ENCODE measurements at regions not wholly inside any gene's neighbourhood (a gene's known extent, or its start where the extent isn't known, plus 50 kb on each side); places are given as distances from the start of the nearest gene placed in this dataset.

GRCh38 chr21:17348357-17348756 is 164.5 kb upstream of the CXADR start:
- H3K79me1 ChIP-seq (ENCODE audit: low read depth, low read length): no peaks in the 10 kb centered on the region
- H3K36me3 ChIP-seq (replicated peaks in 1 of 2; ENCODE audit: control insufficient read depth in 2 of 2, insufficient read depth in 2 of 2, low read length in 2 of 2): no peaks in the 10 kb centered on the region
- H3K4ac ChIP-seq (ENCODE audit: low read length): no peak overlapping the region
- no peak overlapping the region for H4K91ac ChIP-seq (ENCODE audit: low read depth, low read length, poor library complexity)
- H3K27me3 ChIP-seq (ENCODE audit: control insufficient read depth in 3 of 3, insufficient read depth in 3 of 3, low read depth in 1 of 3, low read length in 3 of 3): no peaks in the 10 kb centered on the region
- no peak overlapping the region for H2BK15ac ChIP-seq (ENCODE audit: low read length)
- H2AFZ ChIP-seq (ENCODE audit: low read length): no peak overlapping the region
- no peak overlapping the region for H3K27ac ChIP-seq (replicated peaks; ENCODE audit: low read length)
- H3K4me2 ChIP-seq (ENCODE audit: insufficient read depth, low read length, poor library complexity, severe bottlenecking): no peak overlapping the region
- H3K14ac ChIP-seq (ENCODE audit: low read length): no peak overlapping the region
- WGBS, 2 donors (ENCODE audit: extremely low coverage in 2 of 2, insufficient read length in 2 of 2, insufficient replicate concordance in 1 of 2): no CpG with 5 or more reads among the region's 3 CpGs
- no peak overlapping the region for H2BK12ac ChIP-seq (ENCODE audit: low read length)
- no peak overlapping the region for H2AK5ac ChIP-seq (ENCODE audit: low read depth, low read length)
- no peaks in the 10 kb centered on the region for H3K9me3 ChIP-seq (replicated peaks in 1 of 2; ENCODE audit: control insufficient read depth in 2 of 2, insufficient read depth in 1 of 2, low read depth in 1 of 2, low read length in 2 of 2)
- H3K4me1 ChIP-seq (ENCODE audit: control insufficient read depth in 2 of 2, insufficient read depth in 1 of 2, low read depth in 1 of 2, low read length in 2 of 2): peaks cover 0 to 3% of the 10 kb centered on the region in 2 donors
- DNase-seq (ENCODE audit: low spot score): no peak
- H2BK5ac ChIP-seq (ENCODE audit: low read length): no peak overlapping the region
- no peak overlapping the region for H3K23ac ChIP-seq (ENCODE audit: low read depth, low read length, poor library complexity)
- H3K4me3 ChIP-seq (ENCODE audit: low read length in 2 of 2): no peak overlapping the region
- H3K9ac ChIP-seq (ENCODE audit: low read depth, low read length, poor library complexity): no peak overlapping the region
- no peak overlapping the region for H2BK120ac ChIP-seq (ENCODE audit: low read depth, low read length)
- no peak overlapping the region for H4K8ac ChIP-seq (ENCODE audit: low read depth, low read length)
- no peak overlapping the region for H3K18ac ChIP-seq (ENCODE audit: low read length)

- H2AFZ ChIP-seq (ENCODE audit: low read length): no peak overlapping the region
- H3K14ac ChIP-seq (ENCODE audit: low read length): no peak overlapping the region
- H2BK5ac ChIP-seq (ENCODE audit: low read length): no peak overlapping the region
- H3K9me3 ChIP-seq (replicated peaks in 1 of 2; ENCODE audit: control insufficient read depth in 2 of 2, insufficient read depth in 1 of 2, low read depth in 1 of 2, low read length in 2 of 2): no peaks in the 10 kb centered on the region
- H2BK120ac ChIP-seq (ENCODE audit: low read depth, low read length): no peak overlapping the region
- H3K23ac ChIP-seq (ENCODE audit: low read depth, low read length, poor library complexity): no peak overlapping the region
- no peak overlapping the region for H3K4me3 ChIP-seq (ENCODE audit: low read length in 2 of 2)
- H3K79me1 ChIP-seq (ENCODE audit: low read depth, low read length): no peaks in the 10 kb centered on the region
- H4K8ac ChIP-seq (ENCODE audit: low read depth, low read length): no peak overlapping the region
- H2BK15ac ChIP-seq (ENCODE audit: low read length): no peak overlapping the region
- no peak for DNase-seq (ENCODE audit: low spot score)
- H3K18ac ChIP-seq (ENCODE audit: low read length): no peak overlapping the region
- H2BK12ac ChIP-seq (ENCODE audit: low read length): no peak overlapping the region
- peaks cover 0 to 3% of the 10 kb centered on the region in 2 donors for H3K4me1 ChIP-seq (ENCODE audit: control insufficient read depth in 2 of 2, insufficient read depth in 1 of 2, low read depth in 1 of 2, low read length in 2 of 2)
- no peak overlapping the region for H3K27ac ChIP-seq (replicated peaks; ENCODE audit: low read length)
- no peak overlapping the region for H2AK5ac ChIP-seq (ENCODE audit: low read depth, low read length)
- H3K9ac ChIP-seq (ENCODE audit: low read depth, low read length, poor library complexity): no peak overlapping the region
- no peaks in the 10 kb centered on the region for H3K36me3 ChIP-seq (replicated peaks in 1 of 2; ENCODE audit: control insufficient read depth in 2 of 2, insufficient read depth in 2 of 2, low read length in 2 of 2)
- H4K91ac ChIP-seq (ENCODE audit: low read depth, low read length, poor library complexity): no peak overlapping the region
- H3K4ac ChIP-seq (ENCODE audit: low read length): no peak overlapping the region
- WGBS, 2 donors (ENCODE audit: extremely low coverage in 2 of 2, insufficient read length in 2 of 2, insufficient replicate concordance in 1 of 2): no CpG with 5 or more reads among the region's 1 CpG
- no peaks in the 10 kb centered on the region for H3K27me3 ChIP-seq (ENCODE audit: control insufficient read depth in 3 of 3, insufficient read depth in 3 of 3, low read depth in 1 of 3, low read length in 3 of 3)
- H3K4me2 ChIP-seq (ENCODE audit: insufficient read depth, low read length, poor library complexity, severe bottlenecking): no peak overlapping the region
Observed at GRCh38 chr21:17348849-17349248, 164.0 kb upstream of the CXADR start.

DNA sequence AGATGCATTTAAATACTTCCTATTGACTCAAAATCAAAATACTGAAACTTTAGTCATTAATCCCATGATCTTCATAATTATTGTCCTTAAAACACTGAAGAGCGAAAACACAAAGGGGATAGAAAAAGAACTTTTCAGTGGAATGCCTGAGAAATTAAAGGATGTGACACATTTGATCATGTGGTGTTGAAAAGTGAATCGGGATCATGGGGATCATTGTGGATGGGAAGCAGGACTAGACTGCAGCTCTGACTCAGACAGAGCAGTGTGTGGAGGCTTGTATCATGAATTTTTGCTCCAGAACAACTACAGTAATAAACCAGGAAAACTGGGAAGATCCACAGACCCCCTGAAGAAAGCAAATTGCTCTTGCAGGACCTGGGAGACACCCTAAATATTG is 161.1 kb upstream of the CXADR start:
- Histone ChIP-seq H2BK120ac (ENCODE audit: low read depth, low read length) (no peak overlapping the region), H4K8ac (ENCODE audit: low read depth, low read length) (no peak overlapping the region), H3K36me3 (replicated peaks in 1 of 2; ENCODE audit: control insufficient read depth in 2 of 2, insufficient read depth in 2 of 2, low read length in 2 of 2) (no peaks in the 10 kb centered on the region), H3K27ac (replicated peaks; ENCODE audit: low read length) (no peak overlapping the region), H2AFZ (ENCODE audit: low read length) (no peak overlapping the region), H3K4me1 (ENCODE audit: control insufficient read depth in 2 of 2, insufficient read depth in 1 of 2, low read depth in 1 of 2, low read length in 2 of 2) (peaks cover 0 to 3% of the 10 kb centered on the region in 2 donors), H3K9ac (ENCODE audit: low read depth, low read length, poor library complexity) (no peak overlapping the region), H3K14ac (ENCODE audit: low read length) (no peak overlapping the region), H2BK5ac (ENCODE audit: low read length) (no peak overlapping the region), H2AK5ac (ENCODE audit: low read depth, low read length) (no peak overlapping the region), H2BK15ac (ENCODE audit: low read length) (no peak overlapping the region), H3K4me2 (ENCODE audit: insufficient read depth, low read length, poor library complexity, severe bottlenecking) (no peak overlapping the region), H3K79me1 (ENCODE audit: low read depth, low read length) (no peaks in the 10 kb centered on the region), H2BK12ac (ENCODE audit: low read length) (no peak overlapping the region), H3K4me3 (ENCODE audit: low read length in 2 of 2) (no peak overlapping the region), H3K23ac (ENCODE audit: low read depth, low read length, poor library complexity) (no peak overlapping the region), H3K18ac (ENCODE audit: low read length) (no peak overlapping the region), H3K9me3 (replicated peaks in 1 of 2; ENCODE audit: control insufficient read depth in 2 of 2, insufficient read depth in 1 of 2, low read depth in 1 of 2, low read length in 2 of 2) (no peaks in the 10 kb centered on the region), H4K91ac (ENCODE audit: low read depth, low read length, poor library complexity) (no peak overlapping the region), H3K4ac (ENCODE audit: low read length) (no peak overlapping the region), H3K27me3 (ENCODE audit: control insufficient read depth in 3 of 3, insufficient read depth in 3 of 3, low read depth in 1 of 3, low read length in 3 of 3) (no peaks in the 10 kb centered on the region)
- no peak for DNase-seq (ENCODE audit: low spot score)
- WGBS, 2 donors (ENCODE audit: extremely low coverage in 2 of 2, insufficient read length in 2 of 2, insufficient replicate concordance in 1 of 2): no CpG with 5 or more reads among the region's 2 CpGs

DNA sequence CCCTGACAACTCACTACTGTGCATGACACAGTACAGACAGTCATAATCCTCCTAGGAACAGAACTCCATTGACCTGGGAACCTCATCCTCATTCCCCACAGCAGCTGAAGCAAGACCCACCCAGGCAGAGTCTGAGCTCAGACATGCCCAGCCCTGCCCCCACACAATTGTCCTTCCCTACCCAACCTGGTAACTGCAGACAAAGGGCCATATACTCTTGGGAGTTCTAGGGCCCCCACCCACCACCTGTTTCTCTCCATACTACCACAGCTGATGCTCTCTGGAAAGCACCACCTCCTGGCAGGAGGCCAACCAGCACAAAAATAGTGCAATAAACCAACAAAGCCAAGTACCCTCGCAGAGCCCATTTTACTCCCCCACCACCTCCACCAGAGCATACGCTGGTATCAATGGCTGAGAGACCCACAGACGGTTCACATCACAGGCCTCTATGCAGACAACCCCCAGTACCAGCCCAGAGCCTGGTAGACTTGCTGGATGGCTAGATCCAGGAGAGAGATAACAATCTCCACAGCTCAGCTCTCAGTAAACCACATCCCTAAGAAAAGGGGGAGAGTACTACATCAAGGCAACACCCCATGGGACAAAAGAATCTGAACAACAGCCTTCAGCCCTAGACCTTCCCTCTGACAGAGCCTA is 159.7 kb upstream of the CXADR start:
- no peak overlapping the region for H4K8ac ChIP-seq (ENCODE audit: low read depth, low read length)
- no peaks in the 10 kb centered on the region for H3K27me3 ChIP-seq (ENCODE audit: control insufficient read depth in 3 of 3, insufficient read depth in 3 of 3, low read depth in 1 of 3, low read length in 3 of 3)
- no peak overlapping the region for H2AK5ac ChIP-seq (ENCODE audit: low read depth, low read length)
- H3K36me3 ChIP-seq (replicated peaks in 1 of 2; ENCODE audit: control insufficient read depth in 2 of 2, insufficient read depth in 2 of 2, low read length in 2 of 2): no peaks in the 10 kb centered on the region
- no peak for DNase-seq (ENCODE audit: low spot score)
- no peaks in the 10 kb centered on the region for H3K9me3 ChIP-seq (replicated peaks in 1 of 2; ENCODE audit: control insufficient read depth in 2 of 2, insufficient read depth in 1 of 2, low read depth in 1 of 2, low read length in 2 of 2)
- no peak overlapping the region for H2BK120ac ChIP-seq (ENCODE audit: low read depth, low read length)
- H3K9ac ChIP-seq (ENCODE audit: low read depth, low read length, poor library complexity): no peak overlapping the region
- WGBS, 2 donors (ENCODE audit: extremely low coverage in 2 of 2, insufficient read length in 2 of 2, insufficient replicate concordance in 1 of 2): no CpG with 5 or more reads among the region's 3 CpGs
- H2AFZ ChIP-seq (ENCODE audit: low read length): no peak overlapping the region
- no peak overlapping the region for H2BK12ac ChIP-seq (ENCODE audit: low read length)
- no peak overlapping the region for H3K14ac ChIP-seq (ENCODE audit: low read length)
- H4K91ac ChIP-seq (ENCODE audit: low read depth, low read length, poor library complexity): no peak overlapping the region
- no peak overlapping the region for H3K23ac ChIP-seq (ENCODE audit: low read depth, low read length, poor library complexity)
- peaks cover 0 to 3% of the 10 kb centered on the region in 2 donors for H3K4me1 ChIP-seq (ENCODE audit: control insufficient read depth in 2 of 2, insufficient read depth in 1 of 2, low read depth in 1 of 2, low read length in 2 of 2)
- H3K79me1 ChIP-seq (ENCODE audit: low read depth, low read length): no peaks in the 10 kb centered on the region
- no peak overlapping the region for H3K18ac ChIP-seq (ENCODE audit: low read length)
- H3K4me2 ChIP-seq (ENCODE audit: insufficient read depth, low read length, poor library complexity, severe bottlenecking): no peak overlapping the region
- H3K4ac ChIP-seq (ENCODE audit: low read length): no peak overlapping the region
- H2BK5ac ChIP-seq (ENCODE audit: low read length): no peak overlapping the region
- no peak overlapping the region for H3K4me3 ChIP-seq (ENCODE audit: low read length in 2 of 2)
- no peak overlapping the region for H3K27ac ChIP-seq (replicated peaks; ENCODE audit: low read length)
- H2BK15ac ChIP-seq (ENCODE audit: low read length): no peak overlapping the region

Measured in neuronal stem cell (in vitro differentiated cells).